ENCODE measurements at regions not wholly inside any gene's neighbourhood (a gene's known extent, or its start where the extent isn't known, plus 50 kb on each side); places are given as distances from the start of the nearest gene placed in this dataset.
A peak's percentile ranks its signal among the peaks of the same experiment; 100 is the strongest.

DNA sequence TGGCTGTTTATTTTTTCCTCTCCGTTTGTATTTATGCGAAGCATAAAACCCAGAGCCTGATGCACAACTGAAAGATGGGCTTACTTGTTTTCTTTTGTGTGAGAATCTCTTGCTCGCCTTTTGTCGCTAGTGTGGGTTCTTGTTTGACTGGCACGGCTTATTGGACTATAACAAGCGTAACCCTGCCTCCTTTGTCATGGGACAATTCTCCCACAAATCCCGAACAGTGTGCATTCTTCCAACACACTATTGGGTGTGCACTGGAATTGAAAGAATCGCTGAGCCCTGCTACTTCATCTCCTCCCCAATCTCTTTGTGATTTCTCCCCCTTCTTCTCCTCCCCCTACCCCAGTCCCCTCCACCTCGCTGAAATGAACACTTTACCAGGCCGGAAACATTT, 110.8 kb downstream of the ZIC5 start:
- DNase-seq (ENCODE audit: low read depth): no peak

DNA sequence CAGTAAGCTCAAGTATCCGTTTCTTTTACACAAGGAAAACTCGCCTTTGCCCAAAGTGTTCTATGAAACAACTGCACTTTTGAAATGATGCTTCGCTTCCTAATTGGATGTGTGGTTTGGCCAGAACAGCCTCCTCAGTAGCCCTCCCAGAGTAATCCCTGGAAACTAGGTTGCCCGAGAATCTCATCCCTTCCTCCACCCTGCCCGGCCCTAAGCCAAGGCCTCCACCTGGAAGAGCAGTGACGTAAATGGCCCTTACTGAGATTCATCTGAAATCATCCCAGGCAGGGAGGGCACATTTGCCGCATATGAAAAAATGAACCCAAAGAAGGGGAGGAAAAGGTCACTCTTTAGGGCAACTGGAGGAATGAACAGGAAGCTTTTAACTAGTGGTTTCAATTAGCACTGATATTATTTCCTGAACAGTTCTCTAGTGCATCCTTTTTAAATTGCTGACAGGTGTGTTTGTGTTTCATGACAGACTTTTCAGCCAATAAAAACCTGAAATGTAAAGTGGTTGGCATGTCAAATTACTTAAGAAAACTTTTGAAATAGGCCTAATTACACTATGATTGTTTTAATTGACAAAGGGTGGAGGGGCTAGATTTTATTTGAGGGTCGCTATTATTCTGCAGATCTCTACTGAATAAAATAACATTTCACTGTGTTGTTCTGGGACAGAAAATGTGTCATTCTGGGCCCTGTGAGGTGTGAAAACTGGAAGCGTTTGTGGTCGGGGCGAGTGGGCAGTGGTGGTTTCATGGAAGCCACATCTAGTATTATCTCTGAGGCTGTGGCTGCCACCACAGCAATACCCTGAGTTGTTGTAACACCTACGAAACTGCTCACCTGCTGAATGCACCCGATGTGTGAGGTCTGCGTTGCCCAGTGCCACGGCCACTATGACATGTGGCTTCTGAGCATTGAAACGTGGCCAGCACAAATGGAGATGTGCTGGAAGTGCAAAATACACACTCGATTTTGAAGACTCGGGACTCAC, 112.1 kb downstream of the ZIC5 start:
- peak; percentile 33 for DNase-seq (ENCODE audit: low read depth)

DNA sequence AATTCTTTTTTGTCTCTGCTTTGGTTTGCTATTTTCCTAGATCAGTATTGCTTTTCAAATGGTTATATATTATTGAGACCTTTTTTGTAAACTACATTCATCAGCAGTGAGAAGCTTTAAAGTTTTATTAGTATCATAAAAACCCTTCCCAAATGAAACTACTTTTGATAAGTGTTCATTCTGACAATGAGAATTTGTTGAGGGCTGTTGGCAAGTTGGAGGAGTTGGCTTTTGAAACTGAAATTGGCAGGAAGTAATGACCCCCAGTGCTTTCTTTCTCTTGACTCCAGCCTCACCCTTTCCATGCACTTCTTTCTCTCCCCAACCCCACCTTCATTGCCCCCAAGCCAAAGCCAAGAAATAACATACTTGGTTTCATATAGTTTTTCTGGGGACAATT, 113.8 kb downstream of the ZIC5 start:
- DNase-seq (ENCODE audit: low read depth): no peak

- DNase-seq (ENCODE audit: low read depth): no peak
These were observed 115.8 kb downstream of the ZIC5 start for GRCh38 chr13:99855526-99856420.

GRCh38 chr13:99854366-99854765, 117.2 kb downstream of the ZIC5 start:
- no peak for DNase-seq (ENCODE audit: low read depth)

DNA sequence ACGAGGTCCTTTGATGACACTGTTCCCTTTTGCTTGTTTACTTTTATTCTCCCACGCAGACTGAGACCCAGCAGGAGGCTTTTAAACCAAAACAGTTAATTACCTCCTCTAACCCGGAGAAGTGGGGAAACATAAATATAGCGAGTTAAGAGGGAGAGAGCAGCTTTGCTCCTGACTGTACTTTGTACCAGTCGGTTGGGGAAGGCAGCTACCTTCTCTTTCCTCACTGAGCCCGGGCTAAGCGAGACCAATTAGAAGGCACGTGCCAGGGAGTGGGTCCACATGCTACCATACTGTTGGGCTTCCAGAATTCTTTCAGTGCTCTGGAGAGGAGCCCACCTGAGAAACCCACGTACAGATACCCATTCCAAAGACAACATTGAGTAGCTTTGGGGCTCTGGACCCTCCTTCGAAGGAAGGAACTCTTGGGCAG, 124.2 kb downstream of the ZIC5 start:
- DNase-seq (ENCODE audit: low read depth): no peak

GRCh38 chr13:99845161-99845874, 126.2 kb downstream of the ZIC5 start:
- no peak for DNase-seq (ENCODE audit: low read depth)

DNA sequence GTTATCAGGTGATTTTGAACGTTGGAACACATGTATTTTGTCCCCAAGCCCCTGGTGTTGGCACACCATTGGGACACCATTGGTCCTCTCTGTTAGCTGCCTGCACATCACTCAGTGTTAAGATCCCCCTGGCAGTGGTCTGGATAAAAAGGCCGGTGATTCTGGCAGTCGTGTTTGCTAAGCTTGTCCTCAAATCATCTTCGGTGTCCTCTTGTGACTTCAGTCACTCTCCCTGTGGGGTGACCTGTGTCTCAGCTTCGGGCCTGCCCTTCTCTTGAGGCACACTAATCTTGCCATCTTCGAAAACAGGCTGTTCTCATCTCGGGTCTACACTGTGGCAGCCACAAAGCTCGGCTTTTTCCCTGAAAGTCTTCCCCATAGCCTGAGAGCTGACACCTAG, 127.1 kb downstream of the ZIC5 start:
- DNase-seq (ENCODE audit: low read depth): no peak

DNA sequence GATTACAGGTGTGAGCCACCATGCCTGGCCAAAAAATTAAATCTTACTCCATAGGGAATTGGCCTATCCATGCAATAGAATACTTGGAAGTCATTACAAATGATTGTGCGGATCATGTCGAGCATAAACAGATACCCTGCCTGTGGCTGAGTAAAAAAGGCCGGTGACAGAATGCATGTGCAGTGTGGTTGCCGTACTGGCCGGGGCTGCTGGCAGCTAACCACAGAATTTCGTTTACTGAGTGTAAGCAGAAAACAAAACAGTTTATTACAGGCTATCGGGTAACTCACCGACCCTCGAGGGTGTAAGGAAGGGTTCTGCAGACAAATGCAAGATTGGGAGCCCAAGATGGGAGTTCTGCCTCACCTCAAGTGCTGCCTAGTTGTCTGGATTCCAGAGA, 127.7 kb downstream of the ZIC5 start:
- no peak for DNase-seq (ENCODE audit: low read depth)

DNA sequence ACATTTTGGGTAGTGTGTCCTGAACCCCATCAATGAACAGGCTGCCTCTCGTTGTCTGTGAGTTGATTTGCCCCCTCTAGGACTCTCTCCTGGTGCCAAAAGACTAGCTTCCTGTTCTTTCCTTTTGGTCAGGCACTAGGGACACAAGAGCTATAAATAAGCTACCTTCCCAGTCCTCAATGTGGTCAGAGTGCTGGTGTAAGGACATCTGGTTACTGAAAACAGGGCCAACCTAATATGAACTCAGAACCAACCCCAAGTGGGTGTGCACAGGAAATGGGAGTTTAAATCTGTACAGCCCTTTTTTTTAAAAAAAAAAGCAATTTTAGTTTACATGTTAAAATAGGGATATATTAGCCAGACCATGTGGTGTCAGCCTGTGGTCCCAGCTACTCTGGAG, 129.2 kb downstream of the ZIC5 start:
- no peak for DNase-seq (ENCODE audit: low read depth)

GRCh38 chr13:99836291-99836690, 135.3 kb downstream of the ZIC5 start:
- no peak for DNase-seq (ENCODE audit: low read depth)

GRCh38 chr13:99835442-99835841, 136.1 kb downstream of the ZIC5 start:
- no peak for DNase-seq (ENCODE audit: low read depth)

- DNase-seq (ENCODE audit: low read depth): no peak
These were observed 137.3 kb downstream of the ZIC5 start for GRCh38 chr13:99834246-99834645.

- no peak for DNase-seq (ENCODE audit: low read depth)
These were observed 139.2 kb downstream of the ZIC5 start for GRCh38 chr13:99832347-99832746.

- no peak for DNase-seq (ENCODE audit: low read depth)
These were observed 140.6 kb downstream of the ZIC5 start for GRCh38 chr13:99830931-99831330.

- DNase-seq (ENCODE audit: low read depth): no peak
These were observed 141.9 kb downstream of the ZIC5 start for GRCh38 chr13:99829593-99830239.

GRCh38 chr13:99829161-99829560, 142.4 kb downstream of the ZIC5 start:
- no peak for DNase-seq (ENCODE audit: low read depth)

DNA sequence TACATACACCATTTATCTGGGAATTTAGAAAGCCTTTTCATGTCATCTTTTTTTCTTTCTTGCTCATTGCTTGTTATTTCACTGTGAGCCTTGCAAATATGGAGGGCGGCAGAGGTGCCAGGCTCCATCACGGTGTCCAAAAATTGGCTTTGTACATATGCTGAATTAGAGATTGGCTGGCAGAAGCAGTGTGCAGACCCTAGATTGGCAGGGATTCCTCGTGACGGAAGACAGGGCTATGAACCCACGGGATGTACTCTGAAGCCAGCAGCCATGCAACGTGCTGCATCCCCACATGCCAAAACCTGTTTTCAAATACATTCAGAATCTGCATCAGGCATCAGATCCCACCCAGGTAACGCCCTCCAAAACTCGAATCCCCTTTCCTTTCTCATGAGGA, 142.8 kb downstream of the ZIC5 start:
- DNase-seq (ENCODE audit: low read depth): no peak

- DNase-seq (ENCODE audit: low read depth): no peak
These were observed 143.4 kb downstream of the ZIC5 start for GRCh38 chr13:99828123-99828522.

- DNase-seq (ENCODE audit: low read depth): no peak
These were observed 144.4 kb downstream of the ZIC5 start for GRCh38 chr13:99827011-99827772.

DNA sequence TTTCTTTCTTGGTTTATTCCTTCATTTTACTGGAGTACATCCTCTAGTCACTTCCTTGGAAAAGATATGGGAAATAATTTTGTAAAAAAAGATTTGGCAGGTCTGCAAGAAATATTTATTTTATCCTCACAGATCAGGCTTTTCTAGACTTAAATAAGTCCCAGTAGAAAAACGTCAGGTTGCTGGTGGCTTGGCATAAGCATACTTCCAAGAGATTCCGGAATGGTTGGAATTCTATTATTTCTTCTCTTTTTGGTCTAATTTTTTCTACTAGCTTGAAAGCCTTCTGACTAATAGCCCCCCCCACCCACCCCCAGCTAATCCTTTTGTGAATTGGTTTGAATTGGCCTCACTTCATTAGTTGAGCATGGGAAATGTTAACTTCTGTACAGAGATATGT, 147.6 kb downstream of the ZIC5 start:
- no peak for DNase-seq (ENCODE audit: low read depth)
